HG03521 (cell line): ENCODE measurements at regions not wholly inside any gene's neighbourhood (a gene's known extent, or its start where the extent isn't known, plus 50 kb on each side); places are given as distances from the start of the nearest gene placed in this dataset.

Experiments
- ATAC-seq: cut with Tn5 transposase; IDR thresholded peaks from one replicate; pipeline ENCODE4 v1.9.1; 2021; ENCODE audit warnings: mild to moderate bottlenecking, moderate library complexity; ENCODE audit not compliant: unreplicated experiment

DNA sequence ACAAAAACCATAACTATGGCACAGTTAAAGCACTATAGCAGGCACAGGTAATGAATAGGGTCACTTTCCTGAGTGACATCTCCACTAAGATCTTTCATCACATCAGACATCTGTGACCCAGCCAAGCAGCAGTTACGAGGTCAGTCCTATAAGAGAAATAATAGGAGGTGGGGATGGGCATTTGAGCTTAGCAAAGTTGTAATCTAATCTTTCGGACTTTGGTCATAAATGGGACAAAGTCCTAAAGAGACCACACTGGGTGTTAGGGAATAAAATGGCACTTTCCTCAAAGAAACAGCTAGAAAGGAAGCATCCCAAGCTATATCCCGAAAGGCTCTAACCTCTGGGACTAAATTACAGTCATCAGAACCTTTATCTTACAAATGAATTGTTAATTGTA lies 432.2 kb downstream of the PIK3R1 start:
- no peak for ATAC-seq

DNA sequence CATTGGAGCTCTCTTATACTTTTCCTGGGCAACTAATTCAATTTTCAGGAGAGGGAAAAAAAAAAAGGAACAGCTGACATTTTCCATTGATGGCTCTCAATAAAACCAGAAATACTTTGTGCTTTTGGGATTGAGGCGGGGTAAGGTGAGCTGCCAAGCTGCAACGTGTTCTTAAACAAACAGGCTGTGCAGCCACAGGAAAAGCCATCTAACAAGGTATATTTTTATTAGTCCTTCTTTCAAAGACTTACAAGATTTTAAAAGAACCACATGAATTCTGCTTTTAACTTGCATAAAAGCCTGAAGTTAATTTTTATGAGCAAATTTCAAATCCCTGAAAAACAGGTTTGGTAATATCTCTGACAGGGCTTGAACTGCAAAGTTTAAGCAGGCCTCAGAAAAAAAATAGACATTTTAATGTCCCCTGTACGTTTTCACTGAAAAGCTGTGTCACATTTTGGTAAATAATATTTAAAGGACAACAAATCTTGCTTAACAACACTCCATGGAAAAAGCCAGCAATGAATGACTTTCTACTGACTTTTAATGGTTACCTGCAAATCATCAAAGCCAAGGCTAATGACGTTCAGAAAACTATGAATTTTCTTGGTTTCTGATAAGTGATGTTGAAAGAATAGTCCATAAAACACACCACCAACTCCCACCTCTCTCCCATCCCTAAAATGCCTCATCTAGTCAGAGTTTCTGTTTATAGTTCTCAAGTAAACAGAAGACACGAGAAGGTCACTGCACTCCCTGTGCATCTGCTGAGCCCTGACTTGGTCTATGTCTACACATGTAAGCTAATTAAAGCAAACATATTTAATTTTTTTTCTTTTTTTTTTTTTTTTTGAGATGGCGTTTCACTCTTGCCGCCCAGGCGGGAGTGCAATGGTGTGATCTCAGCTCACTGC lies 433.6 kb downstream of the PIK3R1 start:
- ATAC-seq: no peak

DNA sequence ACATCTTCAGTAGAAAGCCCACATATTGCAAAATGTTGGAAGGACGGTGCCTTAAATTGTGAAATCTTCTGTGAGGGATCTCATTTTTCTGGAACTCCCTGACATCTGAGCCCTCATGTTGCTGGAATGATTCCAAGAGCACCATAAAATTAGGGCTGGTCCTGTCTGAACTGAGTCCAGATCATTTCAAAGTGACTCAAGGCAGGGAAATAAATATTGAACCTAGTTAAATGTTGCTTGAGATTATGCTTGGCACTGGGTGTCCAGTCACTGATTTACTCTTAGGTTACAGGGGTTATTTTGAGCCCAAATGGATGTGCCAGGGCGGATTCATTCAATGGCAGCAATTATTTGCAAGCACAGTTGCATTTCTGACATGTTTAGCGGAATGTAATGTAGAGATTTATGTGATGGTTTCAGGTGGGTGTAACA lies 437.0 kb downstream of the PIK3R1 start:
- ATAC-seq: no peak

DNA sequence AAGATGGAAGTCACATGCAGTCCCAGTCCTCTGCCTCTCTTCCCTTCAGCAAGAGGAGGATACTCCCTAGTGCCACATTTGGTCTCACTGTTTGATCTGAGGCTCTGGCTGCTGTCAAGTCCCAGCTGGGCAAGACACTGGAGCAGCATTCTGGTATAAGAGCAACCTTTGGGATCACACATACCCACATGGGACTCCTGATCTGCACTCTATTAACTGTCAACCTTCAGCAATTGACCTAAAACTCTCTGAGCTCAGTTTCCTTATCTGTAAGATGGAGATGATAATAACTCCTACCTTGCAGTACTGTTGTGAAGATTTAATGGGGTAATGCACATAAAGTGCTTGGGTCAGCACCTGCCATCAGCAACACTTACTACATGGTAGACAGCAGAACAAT lies 437.9 kb downstream of the PIK3R1 start:
- ATAC-seq: no peak

DNA sequence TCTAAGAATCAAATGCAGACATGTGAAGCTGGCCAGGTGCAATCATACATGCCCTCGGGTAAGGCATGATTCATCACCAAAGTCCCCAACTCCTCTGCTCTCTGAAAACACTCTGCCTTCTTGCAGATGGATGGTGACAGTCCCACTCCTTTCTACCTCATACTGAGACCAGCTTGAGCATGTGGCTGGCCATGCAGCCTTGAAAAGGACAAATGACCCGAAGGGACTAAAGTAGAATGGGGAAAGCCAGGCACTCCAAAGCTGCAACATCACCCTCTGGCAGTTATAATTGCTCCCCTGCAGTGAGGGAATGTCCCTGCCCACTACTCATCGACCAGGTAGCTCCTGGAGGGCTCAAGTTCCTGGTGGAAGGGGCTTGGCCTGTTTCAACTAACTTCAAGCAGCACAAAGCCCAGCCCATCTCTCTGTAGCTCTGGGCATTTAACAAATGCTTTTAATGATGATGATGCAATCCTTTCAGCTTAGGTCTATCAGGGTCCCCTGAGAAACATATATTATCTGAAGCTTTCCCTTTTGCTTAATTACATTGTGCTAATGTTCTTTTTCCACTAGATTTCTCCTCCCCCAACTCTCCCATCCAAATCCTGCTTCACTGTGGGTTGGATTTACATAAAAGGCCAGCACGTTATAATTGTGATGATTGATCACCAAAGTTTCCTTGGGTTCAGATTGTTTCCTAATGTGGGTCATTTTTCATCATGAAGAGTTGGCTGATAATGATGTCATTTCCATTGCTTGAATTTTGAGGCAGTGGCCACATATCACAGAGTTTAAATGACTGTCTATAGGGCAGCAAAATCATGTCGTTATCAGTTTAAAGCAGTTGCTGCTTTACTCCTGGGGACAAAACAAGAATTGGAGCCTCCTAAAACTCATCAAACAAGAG lies 436.5 kb upstream of the SLC30A5 start:
- no peak for ATAC-seq

DNA sequence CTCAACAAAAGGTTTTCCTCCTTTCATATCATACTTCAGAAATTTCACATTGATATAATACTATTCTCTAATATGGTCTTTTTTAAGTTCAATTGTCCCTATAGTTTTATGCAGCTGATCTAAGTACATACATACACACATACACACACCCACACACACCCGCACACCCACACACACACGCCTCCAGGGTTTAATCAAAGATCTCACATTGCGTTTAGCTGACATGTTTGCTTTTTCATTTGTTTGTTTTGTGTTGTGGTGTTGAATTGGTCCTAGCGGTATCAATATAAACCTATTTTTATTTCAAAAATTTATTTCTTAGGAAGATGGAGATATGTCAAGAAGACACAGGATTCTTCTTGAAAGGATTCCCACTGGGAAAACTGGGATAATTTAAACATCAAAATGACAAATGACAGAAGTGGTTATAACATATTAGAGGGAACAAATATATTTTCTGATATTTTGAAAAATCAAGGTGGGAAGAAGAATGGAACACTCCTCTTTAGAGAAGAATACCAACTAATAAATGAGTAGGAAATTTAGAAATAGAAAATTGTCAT lies 434.9 kb upstream of the SLC30A5 start:
- ATAC-seq: no peak

DNA sequence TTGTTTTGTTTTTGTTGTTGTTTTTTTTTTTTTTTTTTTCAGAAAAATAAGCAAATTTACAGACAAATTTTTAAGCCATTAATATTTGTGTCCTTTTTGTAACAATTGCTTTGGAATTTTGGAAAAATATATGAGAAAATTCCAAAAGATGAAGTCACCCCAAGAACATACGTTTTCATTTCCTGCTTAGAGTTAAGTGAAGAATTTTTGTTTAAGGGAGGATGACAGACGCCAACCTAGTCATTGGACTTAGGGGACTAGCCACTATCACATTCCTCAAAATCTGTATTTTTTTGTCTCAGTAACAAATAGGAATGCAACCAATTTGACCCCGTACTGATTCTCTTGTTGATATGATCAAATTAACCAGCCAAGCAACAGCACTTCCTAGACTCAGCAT lies 433.9 kb upstream of the SLC30A5 start:
- no peak for ATAC-seq

DNA sequence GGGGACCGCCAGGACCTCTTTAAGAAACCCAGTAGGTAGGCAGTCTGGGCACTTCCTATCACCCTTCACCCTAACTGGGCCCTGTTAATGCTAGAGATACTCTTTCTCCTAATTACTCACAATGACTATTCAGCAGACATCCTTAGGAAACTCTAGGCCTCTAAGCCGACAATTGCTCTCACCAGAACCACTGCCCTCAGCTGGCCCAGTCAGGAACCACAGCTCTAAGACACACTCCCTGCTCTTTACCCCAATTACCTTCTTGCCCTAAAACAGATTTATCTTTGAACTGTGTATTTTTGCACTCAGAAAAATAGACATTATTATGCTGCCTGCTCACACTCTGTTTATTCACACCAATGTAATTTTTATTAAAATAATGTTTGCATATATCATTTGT lies 432.6 kb upstream of the SLC30A5 start:
- no peak for ATAC-seq

DNA sequence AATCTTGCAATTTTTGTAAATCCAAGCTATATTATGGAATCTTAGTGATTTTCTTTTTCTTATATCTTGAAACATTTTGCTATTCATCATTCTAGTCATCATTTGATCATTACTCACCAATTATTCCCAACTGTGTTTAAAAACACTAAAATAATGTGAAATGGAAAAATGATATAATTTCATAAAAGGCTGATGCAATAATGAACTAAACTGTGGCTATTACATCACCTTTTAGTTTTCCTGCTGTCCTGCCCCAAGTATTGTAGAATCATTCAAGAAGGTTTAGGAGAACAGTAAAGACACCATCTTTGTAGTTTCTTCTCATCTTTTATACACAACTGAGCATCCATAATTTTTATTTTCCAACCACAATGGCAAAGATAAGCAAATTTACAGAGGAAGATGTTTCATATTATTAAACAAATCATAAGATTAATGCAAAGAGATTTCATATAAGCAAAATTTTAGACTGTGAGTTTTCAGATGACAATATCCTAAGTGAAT lies 431.0 kb upstream of the SLC30A5 start:
- no peak for ATAC-seq

DNA sequence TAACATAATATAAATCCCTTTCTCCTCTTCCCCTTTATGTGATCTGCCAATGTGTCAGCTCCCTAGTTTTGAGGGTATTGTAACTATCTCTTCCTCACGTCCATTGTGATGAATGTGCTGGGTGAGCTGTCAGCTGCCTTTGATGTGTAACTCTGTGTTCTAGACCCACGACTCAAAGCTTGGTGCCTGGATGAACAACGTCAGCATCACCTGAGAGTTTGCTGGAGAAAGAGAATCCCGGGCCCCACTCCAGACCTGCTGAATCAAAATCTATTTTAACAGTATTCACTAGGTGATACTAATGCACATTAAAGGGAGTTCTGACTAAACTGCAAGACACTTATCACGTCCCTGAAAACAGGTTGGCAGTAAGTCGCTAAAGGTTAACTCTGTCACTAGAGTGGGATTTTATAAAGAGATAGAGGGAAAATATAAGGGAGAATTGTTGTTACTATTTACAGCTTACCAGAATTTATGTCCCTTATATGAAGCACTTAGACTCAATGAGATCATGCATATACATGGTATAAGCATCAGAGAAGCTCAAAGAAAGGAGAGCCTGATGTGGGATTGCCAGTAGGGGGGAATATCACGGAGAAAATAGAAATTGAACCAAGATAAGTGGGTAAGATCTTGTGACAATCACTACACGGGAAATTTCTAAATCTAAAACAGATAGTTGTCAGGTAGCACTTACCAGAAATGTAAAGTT lies 423.8 kb upstream of the SLC30A5 start:
- no peak for ATAC-seq

DNA sequence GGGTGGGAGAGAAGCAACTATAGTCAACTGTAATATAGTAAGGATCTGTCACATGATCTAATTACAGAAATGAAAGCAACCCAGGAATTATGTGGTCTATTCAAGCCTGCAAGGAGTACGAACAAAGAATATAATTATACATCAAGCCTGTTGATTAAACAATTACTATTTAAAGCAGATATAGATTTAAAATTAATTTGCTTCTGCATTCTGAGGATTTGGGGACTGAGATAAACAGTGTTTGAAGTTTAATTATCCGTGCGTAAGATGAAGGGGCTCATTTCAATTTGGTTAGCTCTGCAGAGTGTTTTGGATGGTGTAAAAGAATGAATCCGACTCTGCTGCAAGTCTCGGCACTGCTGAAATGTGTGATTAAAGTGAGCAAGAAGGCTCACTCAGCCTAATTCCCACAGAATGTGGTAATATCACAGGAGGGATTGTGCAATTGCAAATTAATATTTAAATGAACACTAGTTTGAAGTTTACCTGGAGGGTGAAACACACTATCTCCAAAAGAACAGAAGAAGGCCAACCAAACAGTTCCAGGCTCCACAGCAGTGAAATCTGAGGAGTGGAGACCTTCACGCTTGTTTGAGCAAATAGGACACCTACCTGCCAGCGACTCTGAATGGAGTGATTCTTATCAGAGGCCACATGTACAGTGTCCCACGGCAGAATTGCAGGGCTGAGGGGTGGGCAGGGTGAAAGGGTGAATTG lies 420.6 kb upstream of the SLC30A5 start:
- ATAC-seq: no peak

DNA sequence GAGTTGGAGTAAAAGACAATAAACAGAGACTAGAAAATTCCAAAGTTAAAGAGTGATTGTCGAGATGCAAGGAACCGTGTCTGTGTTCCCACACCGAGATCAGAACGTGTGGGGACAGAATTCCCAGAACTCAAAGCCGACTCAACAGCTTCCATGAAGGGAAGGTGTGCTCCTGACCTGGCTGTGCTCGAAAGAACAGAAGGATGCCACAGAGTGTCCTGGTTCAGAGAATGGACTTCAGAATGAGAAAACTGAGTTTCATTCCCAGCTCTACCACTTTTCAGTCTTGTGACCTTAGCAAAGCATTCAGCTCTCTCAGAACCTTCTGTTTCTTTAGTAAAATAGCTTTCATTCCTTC lies 420.0 kb upstream of the SLC30A5 start:
- ATAC-seq: no peak

DNA sequence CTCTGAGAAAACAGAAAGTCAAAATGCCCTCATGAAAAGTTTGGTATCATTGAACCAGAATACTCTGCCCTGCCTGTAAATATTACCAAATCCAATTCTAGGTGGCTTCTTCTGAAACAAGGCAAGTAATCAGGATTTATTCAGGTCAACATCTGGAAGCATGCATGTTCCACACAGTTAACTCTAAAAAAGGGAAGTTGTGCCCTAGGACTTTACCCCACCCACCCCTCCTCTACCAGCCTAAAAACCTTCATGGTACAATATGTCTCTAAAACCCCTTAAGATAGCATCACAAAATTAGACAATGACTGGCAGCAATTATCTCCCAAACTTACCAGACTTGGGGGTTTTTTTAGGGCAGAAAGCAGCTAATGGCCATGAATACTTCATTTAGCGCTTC lies 414.8 kb upstream of the SLC30A5 start:
- no peak for ATAC-seq

DNA sequence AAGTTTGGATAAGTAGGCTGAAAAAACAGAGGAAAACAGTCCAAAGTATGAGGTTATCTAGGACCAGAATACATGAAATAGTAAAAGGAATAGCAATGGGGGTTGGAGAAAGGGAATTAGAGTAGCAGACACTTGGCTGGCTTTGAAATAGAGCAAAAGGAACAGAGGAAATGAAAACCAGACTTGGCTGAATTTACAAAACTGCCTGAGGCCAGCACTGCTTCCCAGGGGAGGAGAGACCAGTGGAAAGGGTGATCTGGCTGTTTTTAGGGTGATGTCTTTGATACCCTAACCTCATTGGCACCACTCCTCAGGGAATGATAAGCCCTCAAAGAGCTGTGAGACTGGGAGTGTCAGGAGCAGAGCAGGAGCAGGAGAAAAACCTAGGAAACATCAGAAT lies 413.4 kb upstream of the SLC30A5 start:
- no peak for ATAC-seq

DNA sequence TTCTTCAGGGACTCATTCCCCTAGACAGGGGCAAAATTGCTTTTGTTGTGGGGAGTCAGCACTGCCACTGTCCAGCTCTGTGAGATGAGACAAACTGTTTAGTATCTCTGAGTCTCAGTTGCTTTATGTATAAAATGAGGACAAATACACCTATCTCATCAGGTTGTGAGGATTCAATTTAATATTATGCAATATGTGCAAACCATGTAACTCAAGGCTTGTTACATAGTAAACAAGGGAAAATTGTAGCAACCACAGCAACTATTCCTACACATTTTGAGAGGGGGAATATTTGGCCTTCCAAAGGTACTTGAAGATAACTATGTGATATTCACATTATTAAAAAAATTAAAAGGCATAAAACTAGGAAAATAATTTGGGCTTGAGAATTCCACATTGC lies 411.9 kb upstream of the SLC30A5 start:
- ATAC-seq: no peak

DNA sequence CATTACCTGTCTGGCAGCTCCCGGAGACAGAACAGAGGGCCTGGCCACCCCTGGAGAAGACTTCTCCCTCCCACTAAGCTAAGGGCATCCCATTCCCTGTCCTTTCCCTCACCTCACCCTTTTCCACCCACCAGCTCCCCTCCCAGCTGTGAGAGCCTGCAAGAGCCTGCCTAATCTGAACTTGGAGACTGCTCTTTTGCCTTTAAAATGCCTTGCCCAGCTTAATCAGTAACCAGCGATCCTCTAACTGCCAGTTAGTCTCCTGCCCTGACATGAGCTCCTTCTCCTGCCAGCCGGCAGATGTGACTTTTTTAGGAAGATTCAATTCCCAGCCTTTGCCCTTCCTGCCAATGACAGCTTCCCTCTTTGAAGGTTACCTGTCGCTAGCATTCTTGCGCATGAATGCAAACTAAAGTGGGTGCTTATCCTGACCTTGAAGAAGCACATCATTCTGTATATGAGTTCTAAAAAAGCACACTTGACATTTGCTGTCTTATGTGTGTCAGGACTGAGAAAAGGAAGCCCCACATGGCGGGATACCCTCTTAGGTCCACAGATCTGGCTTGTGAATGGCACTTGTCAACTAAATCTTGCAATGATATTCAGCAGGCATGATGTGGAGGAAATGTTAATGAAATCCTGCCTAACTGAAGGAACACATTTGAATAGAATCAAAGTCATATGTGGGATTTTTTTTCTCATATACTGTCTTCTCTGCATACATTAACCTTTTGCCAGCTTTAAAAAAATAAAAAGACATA lies 411.2 kb upstream of the SLC30A5 start:
- ATAC-seq: no peak

DNA sequence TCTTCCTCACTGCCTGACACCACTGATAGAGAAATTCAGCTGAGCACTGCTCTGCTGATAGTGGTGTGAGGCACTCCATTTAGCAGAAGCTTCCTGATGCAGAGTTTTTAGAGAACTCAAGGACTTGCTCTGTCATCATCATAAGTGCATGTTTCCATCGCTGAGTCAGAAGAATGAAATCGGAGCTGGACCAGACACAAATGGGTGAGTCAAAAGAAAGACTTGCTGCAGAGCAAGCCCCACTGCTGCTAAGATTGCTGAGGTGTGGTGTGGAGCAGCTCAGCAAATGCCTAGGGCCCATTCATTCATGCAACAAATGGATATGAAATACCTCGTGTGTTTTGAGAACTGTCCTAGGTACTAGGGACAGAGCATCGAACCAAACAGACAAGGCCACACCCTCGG lies 410.2 kb upstream of the SLC30A5 start:
- ATAC-seq: no peak

DNA sequence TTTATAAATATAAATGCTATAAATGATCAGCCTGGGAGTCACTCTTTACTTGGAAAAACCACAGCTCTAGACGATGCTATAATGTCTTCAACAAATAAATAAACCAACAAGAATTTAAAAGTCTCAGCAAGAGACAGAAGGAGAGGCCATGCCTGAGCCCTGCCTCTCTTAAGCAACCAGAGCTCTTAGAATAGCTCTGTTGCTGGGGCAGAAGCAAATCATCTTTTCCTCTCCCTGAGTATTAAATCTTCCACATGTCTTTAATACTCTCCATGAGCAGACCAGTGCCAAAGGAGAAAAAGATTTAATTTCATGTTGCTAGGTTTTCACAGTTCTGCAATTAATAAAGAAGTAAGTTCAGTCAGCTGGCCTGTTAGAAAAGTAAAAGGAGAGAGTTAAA lies 408.0 kb upstream of the SLC30A5 start:
- no peak for ATAC-seq

DNA sequence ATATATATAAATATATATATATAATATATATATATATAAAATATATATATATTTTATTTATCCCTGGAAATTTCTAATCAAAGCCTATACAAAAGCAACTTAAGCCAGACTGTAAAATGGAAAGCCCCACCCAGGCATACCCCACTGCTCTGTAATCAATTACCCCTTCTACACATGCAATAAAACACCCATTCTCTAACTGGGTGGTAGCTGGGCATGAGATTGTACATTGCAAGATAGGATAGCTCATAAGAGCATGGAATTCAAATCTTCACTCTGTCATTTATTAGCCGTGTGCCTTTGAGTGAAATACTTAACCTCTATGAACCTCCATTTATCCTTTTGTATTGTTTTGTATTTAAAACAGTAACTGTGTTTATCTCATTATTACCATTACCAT lies 405.3 kb upstream of the SLC30A5 start:
- no peak for ATAC-seq
